ENCODE measurements at regions not wholly inside any gene's neighbourhood (a gene's known extent, or its start where the extent isn't known, plus 50 kb on each side); places are given as distances from the start of the nearest gene placed in this dataset.
"Not testable (repeated sequence)": the region's sequence is repeated elsewhere in the genome, so short reads cannot be mapped to it uniquely, and the experiment has no call there.

DNA sequence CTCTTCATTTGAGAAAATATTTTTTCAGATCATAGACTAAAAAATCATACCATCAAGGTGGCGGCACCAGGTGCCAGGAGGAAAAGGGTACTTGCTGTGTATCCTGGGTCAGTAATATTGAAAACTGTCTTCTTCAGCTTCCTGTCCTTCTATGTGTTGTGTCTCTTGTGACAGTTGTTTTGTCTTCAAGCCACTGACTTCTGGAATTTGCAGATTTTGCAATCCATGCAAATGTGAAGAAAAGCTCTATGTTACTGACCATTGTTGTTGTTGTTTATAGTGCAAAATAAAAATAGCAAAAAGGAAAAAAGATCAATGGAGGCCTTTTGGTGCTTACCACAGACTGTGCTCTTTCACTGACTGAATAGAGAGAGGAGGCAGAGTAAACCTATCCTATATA, 83.2 kb upstream of the RHOU start:
- no peak overlapping the region for H3K27ac ChIP-seq
- DNase-seq (ENCODE audit: low spot score in 2 of 2): no peak
- H3K9me3 ChIP-seq: no peaks in the 10 kb centered on the region
- no peak overlapping the region for H3K4me3 ChIP-seq
- peaks cover 0 to 19% (median 13%) of the 10 kb centered on the region in 4 donors for H3K4me1 ChIP-seq
- H3K36me3 ChIP-seq: no peaks in the 10 kb centered on the region
- peaks cover 9 to 68% of the 10 kb centered on the region in 2 donors for H3K27me3 ChIP-seq
- TF ChIP-seq, protein P1, sequence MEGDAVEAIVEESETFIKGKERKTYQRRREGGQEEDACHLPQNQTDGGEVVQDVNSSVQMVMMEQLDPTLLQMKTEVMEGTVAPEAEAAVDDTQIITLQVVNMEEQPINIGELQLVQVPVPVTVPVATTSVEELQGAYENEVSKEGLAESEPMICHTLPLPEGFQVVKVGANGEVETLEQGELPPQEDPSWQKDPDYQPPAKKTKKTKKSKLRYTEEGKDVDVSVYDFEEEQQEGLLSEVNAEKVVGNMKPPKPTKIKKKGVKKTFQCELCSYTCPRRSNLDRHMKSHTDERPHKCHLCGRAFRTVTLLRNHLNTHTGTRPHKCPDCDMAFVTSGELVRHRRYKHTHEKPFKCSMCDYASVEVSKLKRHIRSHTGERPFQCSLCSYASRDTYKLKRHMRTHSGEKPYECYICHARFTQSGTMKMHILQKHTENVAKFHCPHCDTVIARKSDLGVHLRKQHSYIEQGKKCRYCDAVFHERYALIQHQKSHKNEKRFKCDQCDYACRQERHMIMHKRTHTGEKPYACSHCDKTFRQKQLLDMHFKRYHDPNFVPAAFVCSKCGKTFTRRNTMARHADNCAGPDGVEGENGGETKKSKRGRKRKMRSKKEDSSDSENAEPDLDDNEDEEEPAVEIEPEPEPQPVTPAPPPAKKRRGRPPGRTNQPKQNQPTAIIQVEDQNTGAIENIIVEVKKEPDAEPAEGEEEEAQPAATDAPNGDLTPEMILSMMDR (IDR thresholded peaks at IDR 0.05): no peak
- TF ChIP-seq EP300 (IDR thresholded peaks at IDR 0.05) (no peak), POLR2A (IDR thresholded peaks at IDR 0.05) (no peak)
- WGBS, 2 donors: 94 to 95% methylated on average over 1 of the region's 1 CpG

DNA sequence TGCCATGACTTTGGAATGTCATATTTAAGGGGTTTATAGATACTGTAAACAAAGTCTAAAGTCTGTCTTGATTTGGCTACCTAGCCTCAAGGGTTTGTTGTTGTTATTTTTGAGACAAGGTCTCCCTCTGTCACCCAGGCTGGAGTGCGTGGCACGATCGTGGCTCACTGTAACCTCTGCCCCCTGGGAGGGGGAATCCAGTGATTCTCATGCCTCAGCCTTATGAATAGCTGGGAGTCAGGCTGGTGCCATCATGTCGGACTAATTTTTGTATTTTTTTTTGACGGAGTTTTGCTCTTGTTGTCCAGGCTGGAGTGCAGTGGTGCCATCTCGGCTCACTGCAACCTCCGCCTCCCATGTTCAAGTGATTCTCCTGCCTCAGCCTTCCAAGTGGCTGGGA, 82.2 kb upstream of the RHOU start:
- H3K4me3 ChIP-seq; H3K9me3 ChIP-seq; H3K27ac ChIP-seq; H3K36me3 ChIP-seq; DNase-seq (ENCODE audit: low spot score in 2 of 2); H3K4me1 ChIP-seq: not testable (repeated sequence)
- whole genome bisulfite sequencing, 2 donors: 67 to 69% methylated on average over 7 of the region's 7 CpGs
- H3K27me3 ChIP-seq: peaks cover 9 to 59% of the 10 kb centered on the region in 2 donors

DNA sequence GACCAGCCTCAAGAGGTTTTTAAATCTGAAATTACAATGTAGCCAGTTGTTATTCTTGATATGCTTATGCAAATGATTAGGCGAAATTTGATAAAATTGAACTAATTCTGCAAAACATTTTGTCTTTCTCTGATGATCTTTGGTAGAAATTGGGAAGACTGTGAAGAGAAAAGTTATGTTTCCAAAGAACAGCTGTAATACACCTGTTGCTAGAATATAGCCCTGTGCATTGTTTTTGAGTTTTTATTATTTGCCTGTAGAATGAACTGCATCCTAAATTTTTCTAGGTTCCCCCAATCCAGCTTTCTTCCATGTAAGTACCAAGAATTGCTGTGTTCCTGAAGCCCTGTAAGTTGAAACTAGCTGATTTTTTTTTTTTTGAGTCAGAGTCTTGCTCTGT, 81.5 kb upstream of the RHOU start:
- no peak overlapping the region for H3K27ac ChIP-seq
- H3K4me3 ChIP-seq: no peak overlapping the region
- WGBS, 2 donors: 84 to 95% methylated on average over 1 of the region's 1 CpG
- DNase-seq (ENCODE audit: low spot score in 2 of 2): no peak
- H3K27me3 ChIP-seq: peaks cover 9 to 52% of the 10 kb centered on the region in 2 donors
- H3K4me1 ChIP-seq: peaks cover 0 to 3% (median 0%) of the 10 kb centered on the region in 4 donors
- H3K36me3 ChIP-seq: no peaks in the 10 kb centered on the region
- H3K9me3 ChIP-seq: no peaks in the 10 kb centered on the region
- TF ChIP-seq, protein P1 (IDR thresholded peaks at IDR 0.05): no peak
- TF ChIP-seq POLR2A (IDR thresholded peaks at IDR 0.05): no peak
- no peak for TF ChIP-seq EP300 (IDR thresholded peaks at IDR 0.05)

- no peak overlapping the region for H3K27ac ChIP-seq
- WGBS, 2 donors: 79 to 82% methylated on average over 3 of the region's 3 CpGs
- no peak for DNase-seq (ENCODE audit: low spot score in 2 of 2)
- no peak for TF ChIP-seq POLR2A (IDR thresholded peaks at IDR 0.05)
- TF ChIP-seq EP300 (IDR thresholded peaks at IDR 0.05): no peak
- TF ChIP-seq, protein P1 (IDR thresholded peaks at IDR 0.05): no peak
- peaks cover 0 to 30% of the 10 kb centered on the region in 2 donors for H3K27me3 ChIP-seq
- H3K4me1 ChIP-seq: no peaks in the 10 kb centered on the region
- H3K4me3 ChIP-seq: no peak overlapping the region
- no peaks in the 10 kb centered on the region for H3K9me3 ChIP-seq
- no peaks in the 10 kb centered on the region for H3K36me3 ChIP-seq
Observed at GRCh38 chr1:228655796-228656394, 79.4 kb upstream of the RHOU start.

DNA sequence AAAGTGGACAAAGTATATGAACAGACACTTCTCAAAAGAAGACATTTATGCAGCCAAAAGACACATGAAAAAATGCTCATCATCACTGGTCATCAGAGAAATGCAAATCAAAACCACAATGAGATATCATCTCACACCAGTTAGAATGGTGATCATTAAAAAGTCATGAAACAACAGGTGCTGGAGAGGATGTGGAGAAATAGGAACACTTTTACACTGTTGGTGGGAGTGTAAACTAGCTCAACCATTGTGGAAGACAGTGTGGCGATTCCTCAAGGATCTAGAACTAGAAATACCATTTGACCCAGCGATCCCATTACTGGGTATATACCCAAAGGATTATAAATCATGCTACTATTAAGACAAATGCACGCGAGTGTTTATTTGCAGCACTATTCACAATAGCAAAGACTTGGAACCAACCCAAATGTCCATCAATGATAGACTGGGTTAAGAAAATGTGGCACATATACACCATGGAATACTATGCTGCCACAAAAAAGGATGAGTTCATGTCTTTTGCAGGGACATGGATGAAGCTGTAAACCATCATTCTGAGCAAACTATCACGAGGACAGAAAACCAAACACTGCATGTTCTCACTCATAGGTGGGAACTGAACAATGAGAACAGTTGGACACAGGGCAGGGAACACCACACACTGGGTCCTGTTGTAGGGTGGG, 73.1 kb upstream of the RHOU start:
- not testable (repeated sequence) for H3K27ac ChIP-seq; H3K4me3 ChIP-seq; H3K36me3 ChIP-seq; H3K4me1 ChIP-seq; H3K9me3 ChIP-seq; H3K27me3 ChIP-seq; DNase-seq (ENCODE audit: low spot score in 2 of 2)
- 86 to 90% methylated on average over 5 of the region's 5 CpGs for WGBS, 2 donors

DNA sequence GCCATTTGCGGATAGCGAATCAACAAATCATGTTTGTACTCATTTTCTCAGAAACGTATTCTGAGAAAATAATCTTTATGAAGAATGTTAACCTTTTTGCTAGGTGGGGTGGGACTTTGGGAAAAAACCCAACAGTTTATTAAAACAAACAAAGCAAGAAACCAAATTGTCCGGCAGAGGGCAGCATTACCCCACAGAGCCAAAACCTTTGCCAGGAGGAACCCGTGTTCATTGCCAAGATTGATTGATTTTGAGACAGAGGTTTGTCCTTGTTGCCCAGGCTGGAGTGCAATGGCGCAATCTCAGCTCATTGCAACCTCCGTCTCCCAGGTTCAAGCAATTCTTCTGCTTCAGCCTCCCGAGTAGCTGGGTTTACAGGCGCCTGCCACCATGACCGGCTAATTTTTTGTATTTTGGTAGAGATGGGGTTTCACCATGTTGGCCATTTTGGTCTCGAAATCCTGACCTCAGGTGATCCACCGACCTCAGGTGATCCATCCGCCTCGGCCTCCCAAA, 70.8 kb upstream of the RHOU start:
- Histone ChIP-seq H3K9me3 (no peaks in the 10 kb centered on the region), H3K4me3 (no peak overlapping the region), H3K4me1 (peaks cover 0 to 7% (median 0%) of the 10 kb centered on the region in 4 donors), H3K27ac (no peak overlapping the region), H3K27me3 (no peaks in the 10 kb centered on the region), H3K36me3 (no peaks in the 10 kb centered on the region)
- TF ChIP-seq, protein P1 (IDR thresholded peaks at IDR 0.05): peak; percentile 77 to 89 (median 85)
- TF ChIP-seq POLR2A (IDR thresholded peaks at IDR 0.05) (no peak), EP300 (IDR thresholded peaks at IDR 0.05) (peak in 1 of 2 donors; percentile 50)
- 41 to 45% methylated on average over 14 of the region's 14 CpGs for WGBS, 2 donors
- peak; percentile 63 to 93 for DNase-seq (ENCODE audit: low spot score in 2 of 2)
